Activated B cell treated with CpG ODN at 0.5 μM for 24 hours (primary cell): ENCODE measurements at regions not wholly inside any gene's neighbourhood (a gene's known extent, or its start where the extent isn't known, plus 50 kb on each side); places are given as distances from the start of the nearest gene placed in this dataset.

Experiments used
- ATAC-seq: fragments of 200-7000 bp; cut with Tn5 transposase; one replicate; pipeline ENCODE4 v1.10.0; 2021; ENCODE audit warnings: low read depth, mild to moderate bottlenecking, moderate library complexity
- CTCF ChIA-PET: fragments of 350-600 bp; sonication (Branson Sonifier 250); formaldehyde crosslinking; loops from one replicate; lab custom pipeline; 2021; ENCODE audit warnings: antibody characterized with exemption; lab: Charles Lee
- POLR2A ChIA-PET: fragments of 350-600 bp; sonication (Branson Sonifier 250); formaldehyde crosslinking; loops from one replicate; lab custom pipeline; 2021; ENCODE audit warnings: antibody characterized with exemption; lab: Charles Lee
- DNase-seq: peaks from one replicate; pipeline ENCODE4 v3.0.0; 2022
- H3K27ac Mint-ChIP-seq: one replicate; pipeline ENCODE4 v1.8.0; 2020; ENCODE audit warnings: mixed read lengths
- H3K27me3 Mint-ChIP-seq: one replicate; pipeline ENCODE4 v1.8.0; 2021; ENCODE audit warnings: mixed read lengths
- H3K36me3 Mint-ChIP-seq: one replicate; pipeline ENCODE4 v1.8.0; 2021; ENCODE audit warnings: low read depth, mixed read lengths
- H3K4me1 Mint-ChIP-seq: one replicate; pipeline ENCODE4 v1.8.0; 2021; ENCODE audit warnings: mixed read lengths
- H3K4me3 Mint-ChIP-seq: one replicate; pipeline ENCODE4 v1.8.0; 2020; ENCODE audit warnings: mild to moderate bottlenecking, mixed read lengths
- H3K9me3 Mint-ChIP-seq: one replicate; pipeline ENCODE4 v1.8.0; 2020; ENCODE audit warnings: mixed read lengths
- intact Hi-C: fragments of 100-400 bp; cut with micrococcal nuclease; formaldehyde crosslinking; loops from one replicate; pipeline ENCODE4 v1.15.1; 2024
- TF ChIP-seq, protein P1 (sequence below): fragments of 200-600 bp; IDR thresholded peaks from one replicate; pipeline ENCODE4 v1.8.0; 2022; ENCODE audit warnings: antibody characterized with exemption, mild to moderate bottlenecking

DNA sequence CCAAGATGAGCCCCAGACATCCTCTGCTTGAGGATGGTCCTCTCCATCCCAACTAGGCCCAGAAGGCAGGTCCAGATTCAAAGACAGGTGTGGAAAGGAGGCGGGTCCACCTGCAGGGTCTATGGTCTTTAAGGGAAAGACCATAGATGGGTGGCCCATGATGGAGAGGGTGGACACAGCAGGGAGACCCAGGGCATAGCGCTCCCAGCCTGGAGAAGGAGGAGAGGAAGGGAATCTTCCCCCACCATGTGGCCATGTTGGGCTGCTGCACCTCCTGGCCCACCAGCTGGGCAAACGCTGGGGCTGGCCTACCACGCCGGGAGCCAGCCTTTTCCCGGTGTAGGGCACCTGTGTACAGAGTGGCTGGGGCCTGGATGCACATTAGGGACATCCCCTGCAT lies 265.2 kb upstream of the TLE3 start:
- no peaks in the 10 kb centered on the region for H3K27me3 Mint-ChIP-seq
- no peaks in the 10 kb centered on the region for H3K9me3 Mint-ChIP-seq
- TF ChIP-seq, protein P1, sequence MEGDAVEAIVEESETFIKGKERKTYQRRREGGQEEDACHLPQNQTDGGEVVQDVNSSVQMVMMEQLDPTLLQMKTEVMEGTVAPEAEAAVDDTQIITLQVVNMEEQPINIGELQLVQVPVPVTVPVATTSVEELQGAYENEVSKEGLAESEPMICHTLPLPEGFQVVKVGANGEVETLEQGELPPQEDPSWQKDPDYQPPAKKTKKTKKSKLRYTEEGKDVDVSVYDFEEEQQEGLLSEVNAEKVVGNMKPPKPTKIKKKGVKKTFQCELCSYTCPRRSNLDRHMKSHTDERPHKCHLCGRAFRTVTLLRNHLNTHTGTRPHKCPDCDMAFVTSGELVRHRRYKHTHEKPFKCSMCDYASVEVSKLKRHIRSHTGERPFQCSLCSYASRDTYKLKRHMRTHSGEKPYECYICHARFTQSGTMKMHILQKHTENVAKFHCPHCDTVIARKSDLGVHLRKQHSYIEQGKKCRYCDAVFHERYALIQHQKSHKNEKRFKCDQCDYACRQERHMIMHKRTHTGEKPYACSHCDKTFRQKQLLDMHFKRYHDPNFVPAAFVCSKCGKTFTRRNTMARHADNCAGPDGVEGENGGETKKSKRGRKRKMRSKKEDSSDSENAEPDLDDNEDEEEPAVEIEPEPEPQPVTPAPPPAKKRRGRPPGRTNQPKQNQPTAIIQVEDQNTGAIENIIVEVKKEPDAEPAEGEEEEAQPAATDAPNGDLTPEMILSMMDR, result no peak
- no peak for ATAC-seq
- no peak overlapping the region for H3K4me3 Mint-ChIP-seq
- H3K4me1 Mint-ChIP-seq, result peaks cover 13% of the 10 kb centered on the region
- ChIA-PET POLR2A (interaction anchor here (1.1 to 2.1 kb wide), 2 partner anchors 222 to 263 kb away, joined by 3 to 8 read pairs; no protein-coding TSS in a partner anchor), CTCF (interaction anchor here (0.9 to 1.5 kb wide), 7 partner anchors 30 to 607 kb away, joined by 3 to 6 read pairs (median 4); no protein-coding TSS in a partner anchor)
- no peaks in the 10 kb centered on the region for H3K36me3 Mint-ChIP-seq
- H3K27ac Mint-ChIP-seq, result no peak overlapping the region
- no peak for DNase-seq
- intact Hi-C loops, result loop anchor here (2.0 to 10.0 kb wide), 4 partner anchors 36 to 786 kb away; no protein-coding TSS in a partner anchor

DNA sequence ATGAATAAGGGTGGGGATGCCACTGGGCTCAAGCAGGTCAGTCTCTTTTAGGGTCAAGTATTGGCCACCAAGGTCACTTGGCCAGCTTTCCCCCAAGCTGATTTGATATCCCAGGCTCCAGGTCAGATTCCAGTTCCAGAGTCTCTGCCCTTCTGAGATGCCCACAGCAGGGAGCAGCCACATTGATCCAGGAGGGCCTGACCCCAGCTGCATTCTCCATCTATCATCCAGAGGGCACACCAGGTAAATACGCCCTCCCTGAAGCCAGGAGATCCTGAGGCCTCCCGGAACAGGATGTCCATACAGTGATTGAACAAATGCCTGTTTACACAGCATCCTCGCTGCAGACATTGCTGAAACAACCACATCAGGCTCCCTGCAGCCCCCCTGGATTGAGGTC lies 264.6 kb upstream of the TLE3 start:
- ATAC-seq (no peak), DNase-seq (no peak)
- Mint-ChIP-seq H3K4me3 (no peak overlapping the region), H3K27ac (no peak overlapping the region), H3K36me3 (no peaks in the 10 kb centered on the region), H3K4me1 (peaks cover 13% of the 10 kb centered on the region), H3K27me3 (no peaks in the 10 kb centered on the region), H3K9me3 (no peaks in the 10 kb centered on the region)
- ChIA-PET POLR2A (interaction anchor here (1.1 to 2.1 kb wide), 2 partner anchors 221 to 262 kb away, joined by 3 to 8 read pairs; no protein-coding TSS in a partner anchor), CTCF (interaction anchor here (1.4 kb wide), 1 partner anchor 241 kb away, joined by 4 read pairs; no protein-coding TSS in a partner anchor)
- TF ChIP-seq, protein P1, result no peak
- intact Hi-C loops, result loop anchor here (2.0 to 10.0 kb wide), 4 partner anchors 35 to 785 kb away; no protein-coding TSS in a partner anchor

DNA sequence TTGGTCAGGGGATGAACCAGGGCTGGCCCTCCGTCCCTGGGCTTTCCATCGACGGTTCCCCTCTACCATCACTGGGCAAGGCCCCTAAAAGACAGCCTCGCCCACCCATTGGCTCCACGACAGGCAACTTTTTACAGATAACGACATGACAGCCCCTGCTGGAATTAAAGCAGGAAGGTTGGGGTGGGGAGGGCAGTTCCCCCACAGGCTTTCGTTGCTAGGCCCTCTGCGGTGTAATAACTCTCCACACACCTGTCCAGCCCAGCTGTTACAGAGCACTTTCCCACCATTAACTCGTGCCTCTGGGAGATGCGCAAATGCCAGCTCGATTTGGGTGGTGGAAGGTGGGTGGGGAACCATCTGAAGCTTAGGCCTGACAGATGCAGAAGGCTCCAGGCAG lies 264.2 kb upstream of the TLE3 start:
- DNase-seq (no peak), ATAC-seq (no peak)
- TF ChIP-seq, protein P1, result no peak
- Mint-ChIP-seq H3K4me3 (no peak overlapping the region), H3K27ac (no peak overlapping the region), H3K4me1 (peaks cover 13% of the 10 kb centered on the region), H3K27me3 (no peaks in the 10 kb centered on the region), H3K36me3 (no peaks in the 10 kb centered on the region), H3K9me3 (no peaks in the 10 kb centered on the region)
- ChIA-PET CTCF (no interaction called here), POLR2A (no interaction called here)
- intact Hi-C loops, result loop anchor here (2.0 to 10.0 kb wide), 4 partner anchors 35 to 785 kb away; no protein-coding TSS in a partner anchor

DNA sequence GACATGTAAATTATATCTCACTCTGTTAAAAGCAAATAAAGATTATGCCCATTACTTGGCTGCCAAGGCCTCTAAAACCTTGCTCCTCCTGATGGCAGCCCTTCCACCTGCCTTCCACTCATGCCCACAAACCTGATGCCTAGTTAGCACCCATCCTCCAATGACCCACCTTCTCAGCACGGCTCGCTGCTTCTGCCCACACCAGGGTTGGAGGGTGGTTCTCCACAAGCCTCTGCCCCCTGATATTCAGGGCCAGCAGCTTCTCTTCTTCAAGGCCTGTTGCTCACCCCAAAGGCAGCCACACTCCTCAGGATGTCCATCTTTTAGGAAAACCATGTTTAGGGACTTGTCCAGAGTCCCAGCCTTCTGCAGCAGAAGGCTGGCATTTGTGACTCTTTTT lies 263.4 kb upstream of the TLE3 start:
- no peak for DNase-seq
- no peaks in the 10 kb centered on the region for H3K36me3 Mint-ChIP-seq
- ChIA-PET POLR2A (no interaction called here), CTCF (no interaction called here)
- ATAC-seq, result no peak
- H3K9me3 Mint-ChIP-seq, result no peaks in the 10 kb centered on the region
- H3K4me1 Mint-ChIP-seq, result peaks cover 13% of the 10 kb centered on the region
- H3K27ac Mint-ChIP-seq, result no peak overlapping the region
- TF ChIP-seq, protein P1, result no peak
- no peak overlapping the region for H3K4me3 Mint-ChIP-seq
- intact Hi-C loops, result loop anchor here (5.0 to 10.0 kb wide), 3 partner anchors 34 to 784 kb away; no protein-coding TSS in a partner anchor
- H3K27me3 Mint-ChIP-seq, result no peaks in the 10 kb centered on the region

DNA sequence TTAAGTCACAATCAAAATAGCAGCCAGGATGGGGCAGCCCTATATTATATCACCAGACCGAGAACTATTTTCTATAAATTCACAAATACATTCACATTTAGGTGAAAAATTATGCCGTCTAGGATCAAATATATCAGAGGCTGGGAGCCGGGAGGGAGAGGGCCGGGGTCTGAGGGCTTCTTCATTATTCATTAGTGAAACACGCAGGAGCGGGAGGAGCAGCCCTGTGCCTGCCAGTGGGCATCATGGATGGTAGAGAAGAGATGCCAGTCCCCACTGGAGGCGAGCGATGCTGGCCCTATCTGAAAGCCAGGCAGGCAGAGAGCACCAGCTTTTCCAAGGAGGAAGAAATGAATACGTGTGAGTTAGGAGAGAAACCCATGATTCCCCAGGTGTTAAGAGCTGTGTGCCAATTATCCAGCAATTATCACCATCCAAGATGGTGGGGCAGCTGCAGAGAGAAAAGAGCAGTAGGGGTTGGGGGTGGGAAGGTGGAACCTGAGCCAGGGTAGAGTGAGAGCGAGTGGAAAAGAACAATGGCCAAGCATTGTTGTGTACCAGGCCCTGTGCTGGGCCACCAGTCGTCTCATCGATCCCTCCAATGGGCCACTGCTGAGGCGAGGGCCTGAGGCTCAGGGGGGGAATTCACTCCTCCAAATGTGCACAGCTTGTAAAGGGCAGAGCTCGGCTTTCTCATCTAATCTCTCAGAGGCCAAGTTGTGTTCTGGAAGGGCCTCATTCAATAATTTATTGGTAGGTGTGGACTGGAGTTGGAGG lies 261.3 kb upstream of the TLE3 start:
- no peaks in the 10 kb centered on the region for H3K27me3 Mint-ChIP-seq
- intact Hi-C loops, result no loop called here
- POLR2A ChIA-PET, result no interaction called here
- DNase-seq (no peak), ATAC-seq (no peak)
- H3K9me3 Mint-ChIP-seq, result no peaks in the 10 kb centered on the region
- CTCF ChIA-PET, result no interaction called here
- H3K4me3 Mint-ChIP-seq, result no peak overlapping the region
- no peak overlapping the region for H3K27ac Mint-ChIP-seq
- H3K36me3 Mint-ChIP-seq, result no peaks in the 10 kb centered on the region
- TF ChIP-seq, protein P1, result no peak
- H3K4me1 Mint-ChIP-seq, result peaks cover 11% of the 10 kb centered on the region
